A673 (cell line): ENCODE measurements at regions not wholly inside any gene's neighbourhood (a gene's known extent, or its start where the extent isn't known, plus 50 kb on each side); places are given as distances from the start of the nearest gene placed in this dataset.

ENCODE experiments used
- EZH2 ChIP-seq: fragments of 200-600 bp; sonication (generic); IDR thresholded peaks from 2 replicates; pipeline ENCODE4 v1.6.1; 2017; ENCODE audit warnings: borderline replicate concordance, low read depth, mild to moderate bottlenecking, mixed read lengths, antibody characterized with exemption, low read length; ENCODE audit not compliant: poor library complexity, severe bottlenecking
- TF ChIP-seq, protein P1 (sequence below): fragments of 300-800, 200-600 bp; sonication (generic); conservative IDR thresholded peaks from 2 replicates; pipeline ENCODE4 v1.5.1; 2017; ENCODE audit warnings: low read depth, mild to moderate bottlenecking, antibody characterized with exemption, low read length, moderate library complexity, mixed read lengths

GRCh38 chr2:199692489-199692888 is 158.5 kb downstream of the FTCDNL1 start:
- TF ChIP-seq, protein P1, sequence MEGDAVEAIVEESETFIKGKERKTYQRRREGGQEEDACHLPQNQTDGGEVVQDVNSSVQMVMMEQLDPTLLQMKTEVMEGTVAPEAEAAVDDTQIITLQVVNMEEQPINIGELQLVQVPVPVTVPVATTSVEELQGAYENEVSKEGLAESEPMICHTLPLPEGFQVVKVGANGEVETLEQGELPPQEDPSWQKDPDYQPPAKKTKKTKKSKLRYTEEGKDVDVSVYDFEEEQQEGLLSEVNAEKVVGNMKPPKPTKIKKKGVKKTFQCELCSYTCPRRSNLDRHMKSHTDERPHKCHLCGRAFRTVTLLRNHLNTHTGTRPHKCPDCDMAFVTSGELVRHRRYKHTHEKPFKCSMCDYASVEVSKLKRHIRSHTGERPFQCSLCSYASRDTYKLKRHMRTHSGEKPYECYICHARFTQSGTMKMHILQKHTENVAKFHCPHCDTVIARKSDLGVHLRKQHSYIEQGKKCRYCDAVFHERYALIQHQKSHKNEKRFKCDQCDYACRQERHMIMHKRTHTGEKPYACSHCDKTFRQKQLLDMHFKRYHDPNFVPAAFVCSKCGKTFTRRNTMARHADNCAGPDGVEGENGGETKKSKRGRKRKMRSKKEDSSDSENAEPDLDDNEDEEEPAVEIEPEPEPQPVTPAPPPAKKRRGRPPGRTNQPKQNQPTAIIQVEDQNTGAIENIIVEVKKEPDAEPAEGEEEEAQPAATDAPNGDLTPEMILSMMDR = no peak
- no peak for TF ChIP-seq EZH2
